Ascending aorta (tissue), 2 donors: ENCODE measurements at regions not wholly inside any gene's neighbourhood (a gene's known extent, or its start where the extent isn't known, plus 50 kb on each side); places are given as distances from the start of the nearest gene placed in this dataset.

ENCODE experiments used
- DNase-seq, 2 donors: peaks; one replicate each; pipeline ENCODE4 v3.0.0-alpha.2; 2019; ENCODE audit warnings: low spot score in 2 of 2
- H3K27ac ChIP-seq, 2 donors: fragments of 200-600 bp; sonication (generic); one replicate each; pipeline ENCODE4 v1.5.1; 2016 to 2017; ENCODE audit warnings: mild to moderate bottlenecking in 1 of 2
- H3K27me3 ChIP-seq: fragments of 200-600 bp; sonication (generic); one replicate; pipeline ENCODE4 v1.5.1; 2017
- H3K36me3 ChIP-seq, 2 donors: fragments of 200-600 bp; sonication (generic); one replicate each; pipeline ENCODE4 v1.5.1; 2016
- H3K4me1 ChIP-seq, 2 donors: fragments of 200-600 bp; sonication (generic); one replicate each; pipeline ENCODE4 v1.5.1; 2016 to 2017; ENCODE audit warnings: mild to moderate bottlenecking in 1 of 2
- H3K4me3 ChIP-seq, 2 donors: fragments of 200-600 bp; sonication (generic); one replicate each; pipeline ENCODE4 v1.5.1; 2016 to 2017; ENCODE audit warnings: mild to moderate bottlenecking in 1 of 2
- H3K9me3 ChIP-seq, 2 donors: fragments of 200-600 bp; sonication (generic); one replicate each; pipeline ENCODE4 v1.5.1; 2016
- CTCF ChIP-seq, 3 experiments: fragments of 200-600 bp in 2 of 3; fragments of 450-650 bp in 1 of 3; sonication (generic) in 2 of 3; IDR thresholded peaks; one replicate each; pipeline ENCODE4 v1.5.1; 2016 to 2019; ENCODE audit warnings: antibody characterized with exemption in 3 of 3, mild to moderate bottlenecking in 1 of 3, moderate library complexity in 1 of 3
- intact Hi-C: fragments of 100-400 bp; cut with DNase I; formaldehyde crosslinking; loops from one replicate; pipeline ENCODE4 v1.15.1; 2023

GRCh38 chr3:30203301-30203700 lies 403.1 kb upstream of the TGFBR2 start:
- Histone ChIP-seq H3K27ac (no peak overlapping the region), H3K36me3 (no peaks in the 10 kb centered on the region), H3K4me3 (no peak overlapping the region), H3K4me1 (peaks cover 0 to 14% of the 10 kb centered on the region in 2 donors), H3K9me3 (no peaks in the 10 kb centered on the region), H3K27me3 (no peaks in the 10 kb centered on the region)
- TF ChIP-seq CTCF (IDR thresholded peaks at IDR 0.05), result no peak
- intact Hi-C loops, result loop anchor here (5.0 kb wide), 1 partner anchor 489 kb away; no protein-coding TSS in a partner anchor
- no peak for DNase-seq

GRCh38 chr3:30204126-30204525 lies 402.3 kb upstream of the TGFBR2 start:
- H3K4me1 ChIP-seq, result peaks cover 0 to 12% of the 10 kb centered on the region in 2 donors
- intact Hi-C loops, result loop anchor here (5.0 kb wide), 1 partner anchor 488 kb away; no protein-coding TSS in a partner anchor
- no peak for TF ChIP-seq CTCF (IDR thresholded peaks at IDR 0.05)

GRCh38 chr3:30206051-30206450 lies 400.4 kb upstream of the TGFBR2 start:
- Histone ChIP-seq H3K36me3 (no peaks in the 10 kb centered on the region), H3K27ac (no peak overlapping the region), H3K4me3 (no peak overlapping the region), H3K27me3 (no peaks in the 10 kb centered on the region), H3K9me3 (no peaks in the 10 kb centered on the region), H3K4me1 (peaks cover 0 to 3% of the 10 kb centered on the region in 2 donors)
- intact Hi-C loops, result no loop called here
- DNase-seq, result no peak
- TF ChIP-seq CTCF (IDR thresholded peaks at IDR 0.05), result no peak

More at GRCh38 chr3:30204126-30204525, 402.3 kb upstream of the TGFBR2 start:
- Histone ChIP-seq H3K27ac (no peak overlapping the region), H3K36me3 (no peaks in the 10 kb centered on the region), H3K9me3 (no peaks in the 10 kb centered on the region), H3K4me3 (no peak overlapping the region), H3K27me3 (no peaks in the 10 kb centered on the region)
- no peak for DNase-seq

- H3K27me3 ChIP-seq, result no peaks in the 10 kb centered on the region
- DNase-seq, result no peak
- no peak overlapping the region for H3K4me3 ChIP-seq
- TF ChIP-seq CTCF (IDR thresholded peaks at IDR 0.05), result no peak
- H3K27ac ChIP-seq, result no peak overlapping the region
- peaks cover under 1 to 1% of the 10 kb centered on the region in 2 donors for H3K4me1 ChIP-seq
- intact Hi-C loops, result no loop called here
- no peaks in the 10 kb centered on the region for H3K36me3 ChIP-seq
- peaks cover 0 to 3% of the 10 kb centered on the region in 2 donors for H3K9me3 ChIP-seq
Measured at GRCh38 chr3:30221619-30222018, 384.8 kb upstream of the TGFBR2 start.

- no peaks in the 10 kb centered on the region for H3K27me3 ChIP-seq
- peaks cover 4 to 8% of the 10 kb centered on the region in 2 donors for H3K4me1 ChIP-seq
- no peaks in the 10 kb centered on the region for H3K36me3 ChIP-seq
- intact Hi-C loops, result no loop called here
- H3K27ac ChIP-seq, result no peak overlapping the region
- no peak for DNase-seq
- TF ChIP-seq CTCF (IDR thresholded peaks at IDR 0.05), result no peak
- peaks cover 0 to 3% of the 10 kb centered on the region in 2 donors for H3K9me3 ChIP-seq
- H3K4me3 ChIP-seq, result no peak overlapping the region
Measured at GRCh38 chr3:30222441-30222840, 384.0 kb upstream of the TGFBR2 start.

- DNase-seq, result no peak
- intact Hi-C loops, result no loop called here
- H3K4me3 ChIP-seq, result no peak overlapping the region
- TF ChIP-seq CTCF (IDR thresholded peaks at IDR 0.05), result no peak
- peaks cover 4 to 18% of the 10 kb centered on the region in 2 donors for H3K4me1 ChIP-seq
- no peak overlapping the region for H3K27ac ChIP-seq
- peaks cover 0 to 3% of the 10 kb centered on the region in 2 donors for H3K9me3 ChIP-seq
- H3K36me3 ChIP-seq, result no peaks in the 10 kb centered on the region
- no peaks in the 10 kb centered on the region for H3K27me3 ChIP-seq
Measured at GRCh38 chr3:30225021-30225420, 381.4 kb upstream of the TGFBR2 start.
